Neuronal stem cell (in vitro differentiated cells): ENCODE measurements at regions not wholly inside any gene's neighbourhood (a gene's known extent, or its start where the extent isn't known, plus 50 kb on each side); places are given as distances from the start of the nearest gene placed in this dataset.

Experiments used
- DNase-seq: peaks from one replicate; pipeline ENCODE4 v3.0.0-alpha.2; 2013; ENCODE audit warnings: low spot score
- H2AFZ ChIP-seq: one replicate; pipeline ENCODE4 v1.6.1; 2013; ENCODE audit warnings: mild to moderate bottlenecking, low read length, inconsistent platforms
- H2AK5ac ChIP-seq: 2 replicates; pipeline ENCODE4 v1.6.1; 2013; ENCODE audit warnings: low read depth, mild to moderate bottlenecking, inconsistent platforms, low read length, moderate library complexity, mixed read lengths
- H2BK120ac ChIP-seq: 2 replicates; pipeline ENCODE4 v1.6.1; 2013; ENCODE audit warnings: low read depth, mild to moderate bottlenecking, inconsistent platforms, low read length, moderate library complexity, mixed read lengths
- H2BK12ac ChIP-seq: one replicate; pipeline ENCODE4 v1.6.1; 2013; ENCODE audit warnings: low read length, inconsistent platforms
- H2BK15ac ChIP-seq: 2 replicates; pipeline ENCODE4 v1.6.1; 2013; ENCODE audit warnings: mild to moderate bottlenecking, low read length, inconsistent platforms, mixed read lengths
- H2BK5ac ChIP-seq: one replicate; pipeline ENCODE4 v1.6.1; 2013; ENCODE audit warnings: inconsistent platforms, mild to moderate bottlenecking, low read length, moderate library complexity
- H3K14ac ChIP-seq: one replicate; pipeline ENCODE4 v1.6.1; 2013; ENCODE audit warnings: low read length, inconsistent platforms
- H3K18ac ChIP-seq: 2 replicates; pipeline ENCODE4 v1.6.1; 2013; ENCODE audit warnings: low read length, inconsistent platforms
- H3K23ac ChIP-seq: 2 replicates; pipeline ENCODE4 v1.6.1; 2013; ENCODE audit warnings: low read depth, mild to moderate bottlenecking, mixed read lengths, low read length, inconsistent platforms; ENCODE audit not compliant: poor library complexity
- H3K27ac ChIP-seq: replicated peaks from 3 replicates; pipeline ENCODE4 v1.5.1; 2013; ENCODE audit warnings: low read length, inconsistent platforms
- H3K27me3 ChIP-seq, 3 experiments: 2 replicates each; pipeline ENCODE4 v1.6.1; 2013; ENCODE audit warnings: low read length in 3 of 3, mild to moderate bottlenecking in 2 of 3, inconsistent platforms in 1 of 3, low read depth in 1 of 3, mixed read lengths in 1 of 3, moderate library complexity in 1 of 3; ENCODE audit not compliant: control insufficient read depth in 3 of 3, insufficient read depth in 3 of 3
- H3K36me3 ChIP-seq, 2 donors: replicated peaks in 1 of 2; 2 replicates each; pipeline ENCODE4 v1.6.1; 2013; ENCODE audit warnings: low read length in 2 of 2; ENCODE audit not compliant: control insufficient read depth in 2 of 2, insufficient read depth in 2 of 2
- H3K4ac ChIP-seq: 2 replicates; pipeline ENCODE4 v1.6.1; 2013; ENCODE audit warnings: inconsistent platforms, mild to moderate bottlenecking, low read length, moderate library complexity
- H3K4me1 ChIP-seq, 2 donors: 1 replicate in 1 of 2; 2 replicates in 1 of 2; pipeline ENCODE4 v1.6.1; 2013; ENCODE audit warnings: low read length in 2 of 2, low read depth in 1 of 2; ENCODE audit not compliant: control insufficient read depth in 2 of 2, insufficient read depth in 1 of 2
- H3K4me2 ChIP-seq: one replicate; pipeline ENCODE4 v1.6.1; 2013; ENCODE audit warnings: mild to moderate bottlenecking, low read length, inconsistent platforms; ENCODE audit not compliant: insufficient read depth, poor library complexity, severe bottlenecking
- H3K4me3 ChIP-seq, 2 donors: 2 replicates each; pipeline ENCODE4 v1.5.1; 2013; ENCODE audit warnings: low read length in 2 of 2, mild to moderate bottlenecking in 2 of 2, inconsistent platforms in 1 of 2, moderate library complexity in 1 of 2
- H3K79me1 ChIP-seq: one replicate; pipeline ENCODE4 v1.6.1; 2013; ENCODE audit warnings: low read depth, mild to moderate bottlenecking, inconsistent platforms, low read length, moderate library complexity
- H3K9ac ChIP-seq: one replicate; pipeline ENCODE4 v1.6.1; 2013; ENCODE audit warnings: mild to moderate bottlenecking, low read depth, low read length, inconsistent platforms; ENCODE audit not compliant: poor library complexity
- H3K9me3 ChIP-seq, 2 donors: replicated peaks in 1 of 2; 2 replicates each; pipeline versions ENCODE3 to v1.6.1; 2013; ENCODE audit warnings: low read length in 2 of 2, mild to moderate bottlenecking in 2 of 2, inconsistent platforms in 1 of 2, low read depth in 1 of 2, mixed read lengths in 1 of 2, moderate library complexity in 1 of 2; ENCODE audit not compliant: control insufficient read depth in 2 of 2, insufficient read depth in 1 of 2
- H4K8ac ChIP-seq: one replicate; pipeline ENCODE4 v1.6.1; 2013; ENCODE audit warnings: low read depth, mild to moderate bottlenecking, inconsistent platforms, low read length, moderate library complexity
- H4K91ac ChIP-seq: one replicate; pipeline ENCODE4 v1.6.1; 2013; ENCODE audit warnings: low read length, low read depth, mild to moderate bottlenecking, inconsistent platforms; ENCODE audit not compliant: poor library complexity
- WGBS, 2 donors: extraction: QIAGEN DNeasy Blood & Tissue Kit; methylation state at CpG; one replicate each; pipeline ENCODE4 v1.1.7; 2013; ENCODE audit warnings: missing lambda C conversion rate in 2 of 2, mixed read lengths in 1 of 2; ENCODE audit not compliant: insufficient read length in 2 of 2, insufficient replicate concordance in 1 of 2; ENCODE audit errors: extremely low coverage in 2 of 2; 5-methylcytosine and 5-hydroxymethylcytosine counted together

GRCh38 chr4:18106620-18107019, 85.1 kb upstream of the LCORL start:
- Histone ChIP-seq H3K9me3 (no peaks in the 10 kb centered on the region), H3K4ac (no peak overlapping the region), H3K23ac (no peak overlapping the region), H3K4me1 (no peaks in the 10 kb centered on the region), H3K4me3 (no peak overlapping the region), H3K36me3 (no peaks in the 10 kb centered on the region), H2BK120ac (no peak overlapping the region), H2BK5ac (no peak overlapping the region), H3K27ac (no peak overlapping the region), H3K79me1 (no peaks in the 10 kb centered on the region), H4K91ac (no peak overlapping the region), H3K18ac (no peak overlapping the region), H3K14ac (no peak overlapping the region), H3K4me2 (no peak overlapping the region), H2BK15ac (no peak overlapping the region), H2BK12ac (no peak overlapping the region), H3K27me3 (no peaks in the 10 kb centered on the region), H3K9ac (no peak overlapping the region), H2AK5ac (no peak overlapping the region), H2AFZ (no peak overlapping the region), H4K8ac (no peak overlapping the region)
- no CpG with 5 or more reads among the region's 5 CpGs for WGBS, 2 donors
- DNase-seq, result no peak

GRCh38 chr4:18105030-18106011, 83.8 kb upstream of the LCORL start:
- no peaks in the 10 kb centered on the region for H3K4me1 ChIP-seq
- H3K4ac ChIP-seq, result no peak overlapping the region
- H2BK12ac ChIP-seq, result no peak overlapping the region
- no peak overlapping the region for H3K4me3 ChIP-seq
- H3K23ac ChIP-seq, result no peak overlapping the region
- H3K14ac ChIP-seq, result no peak overlapping the region
- no peak overlapping the region for H3K4me2 ChIP-seq
- no peaks in the 10 kb centered on the region for H3K36me3 ChIP-seq
- no peaks in the 10 kb centered on the region for H3K79me1 ChIP-seq
- H2AFZ ChIP-seq, result no peak overlapping the region
- no peak overlapping the region for H2BK120ac ChIP-seq
- no CpG with 5 or more reads among the region's 4 CpGs for WGBS, 2 donors
- no peak for DNase-seq
- H2AK5ac ChIP-seq, result no peak overlapping the region
- no peak overlapping the region for H3K18ac ChIP-seq
- H4K8ac ChIP-seq, result no peak overlapping the region
- no peak overlapping the region for H4K91ac ChIP-seq
- no peak overlapping the region for H3K9ac ChIP-seq
- H3K9me3 ChIP-seq, result no peaks in the 10 kb centered on the region
- H2BK15ac ChIP-seq, result no peak overlapping the region
- no peak overlapping the region for H3K27ac ChIP-seq
- H3K27me3 ChIP-seq, result no peaks in the 10 kb centered on the region
- no peak overlapping the region for H2BK5ac ChIP-seq

- Histone ChIP-seq H2AK5ac (no peak overlapping the region), H3K27me3 (no peaks in the 10 kb centered on the region), H3K27ac (no peak overlapping the region), H3K23ac (no peak overlapping the region), H2BK15ac (no peak overlapping the region), H3K4me2 (no peak overlapping the region), H2BK120ac (no peak overlapping the region), H3K4ac (no peak overlapping the region), H3K14ac (no peak overlapping the region), H3K9me3 (no peaks in the 10 kb centered on the region), H3K18ac (no peak overlapping the region), H3K4me1 (no peaks in the 10 kb centered on the region), H4K8ac (no peak overlapping the region), H2AFZ (no peak overlapping the region), H3K79me1 (no peaks in the 10 kb centered on the region), H3K9ac (no peak overlapping the region), H4K91ac (no peak overlapping the region), H2BK12ac (no peak overlapping the region), H2BK5ac (no peak overlapping the region), H3K36me3 (no peaks in the 10 kb centered on the region), H3K4me3 (no peak overlapping the region)
- no CpG with 5 or more reads among the region's 3 CpGs for WGBS, 2 donors
- DNase-seq, result no peak
Measured at GRCh38 chr4:18103876-18104605, 82.5 kb upstream of the LCORL start.

GRCh38 chr4:18100657-18101056, 79.1 kb upstream of the LCORL start:
- no CpG with 5 or more reads among the region's 4 CpGs for WGBS, 2 donors
- H3K4me3 ChIP-seq, result no peak overlapping the region
- no peak overlapping the region for H3K27ac ChIP-seq

More at GRCh38 chr4:18100657-18101056, 79.1 kb upstream of the LCORL start:
- peaks cover 0 to 2% (median 0%) of the 10 kb centered on the region in 3 experiments for H3K27me3 ChIP-seq
- no peaks in the 10 kb centered on the region for H3K79me1 ChIP-seq
- H3K9ac ChIP-seq, result no peak overlapping the region
- H3K18ac ChIP-seq, result no peak overlapping the region
- no peak overlapping the region for H2BK120ac ChIP-seq
- no peak overlapping the region for H3K23ac ChIP-seq
- H2AK5ac ChIP-seq, result no peak overlapping the region
- no peak overlapping the region for H3K4me2 ChIP-seq
- no peak for DNase-seq
- no peaks in the 10 kb centered on the region for H3K9me3 ChIP-seq
- H3K4ac ChIP-seq, result no peak overlapping the region
- H4K8ac ChIP-seq, result no peak overlapping the region
- no peak overlapping the region for H2BK12ac ChIP-seq
- H2AFZ ChIP-seq, result no peak overlapping the region
- H2BK15ac ChIP-seq, result no peak overlapping the region
- H3K36me3 ChIP-seq, result no peaks in the 10 kb centered on the region
- H3K4me1 ChIP-seq, result no peaks in the 10 kb centered on the region
- no peak overlapping the region for H3K14ac ChIP-seq
- H4K91ac ChIP-seq, result no peak overlapping the region
- H2BK5ac ChIP-seq, result no peak overlapping the region
